ENCODE measurements at regions not wholly inside any gene's neighbourhood (a gene's known extent, or its start where the extent isn't known, plus 50 kb on each side); places are given as distances from the start of the nearest gene placed in this dataset.
"Not testable (repeated sequence)": the region's sequence is repeated elsewhere in the genome, so short reads cannot be mapped to it uniquely, and the experiment has no call there.

- no peak for DNase-seq
These were observed 197.1 kb downstream of the BCL11A start for GRCh38 chr2:60356346-60356745.

- no peak for DNase-seq
These were observed 197.6 kb downstream of the BCL11A start for GRCh38 chr2:60355849-60356261.

- DNase-seq = no peak
These were observed 198.7 kb downstream of the BCL11A start for GRCh38 chr2:60354713-60355112.

- DNase-seq = no peak
These were observed 199.6 kb downstream of the BCL11A start for GRCh38 chr2:60353863-60354262.

- no peak for DNase-seq
These were observed 200.1 kb downstream of the BCL11A start for GRCh38 chr2:60353406-60353800.

GRCh38 chr2:60352491-60353405 is 200.7 kb downstream of the BCL11A start:
- no peak for DNase-seq

- DNase-seq = no peak
These were observed 201.7 kb downstream of the BCL11A start for GRCh38 chr2:60351802-60352201.

- no peak for DNase-seq
These were observed 202.1 kb downstream of the BCL11A start for GRCh38 chr2:60351321-60351720.

- no peak for DNase-seq
These were observed 202.7 kb downstream of the BCL11A start for GRCh38 chr2:60350791-60351190.

GRCh38 chr2:60347781-60348180 is 205.7 kb downstream of the BCL11A start:
- no peak for DNase-seq

GRCh38 chr2:60342491-60342890 is 211.0 kb downstream of the BCL11A start:
- not testable (repeated sequence) for DNase-seq

GRCh38 chr2:60341151-60341550 is 212.3 kb downstream of the BCL11A start:
- DNase-seq = no peak

- no peak for DNase-seq
These were observed 214.2 kb downstream of the BCL11A start for GRCh38 chr2:60339286-60339685.

GRCh38 chr2:60337142-60337497 is 216.3 kb downstream of the BCL11A start:
- DNase-seq = no peak

GRCh38 chr2:60336442-60337141 is 216.9 kb downstream of the BCL11A start:
- no peak for DNase-seq

- DNase-seq = no peak
These were observed 217.8 kb downstream of the BCL11A start for GRCh38 chr2:60335533-60336237.

GRCh38 chr2:60334610-60335009 is 218.8 kb downstream of the BCL11A start:
- DNase-seq = no peak

GRCh38 chr2:60333264-60333663 is 220.2 kb downstream of the BCL11A start:
- DNase-seq = no peak

- no peak for DNase-seq
These were observed 222.2 kb downstream of the BCL11A start for GRCh38 chr2:60331115-60331809.

- DNase-seq = no peak
These were observed 224.2 kb downstream of the BCL11A start for GRCh38 chr2:60329225-60329624.

- DNase-seq = no peak
These were observed 228.9 kb downstream of the BCL11A start for GRCh38 chr2:60324536-60324935.

GRCh38 chr2:60321816-60322215 is 231.6 kb downstream of the BCL11A start:
- no peak for DNase-seq

All from skin of body (tissue), 1 donor.